ENCODE measurements at regions not wholly inside any gene's neighbourhood (a gene's known extent, or its start where the extent isn't known, plus 50 kb on each side); places are given as distances from the start of the nearest gene placed in this dataset.

- DNase-seq (ENCODE audit: low read depth in 2 of 2): no peak
These were observed 79.0 kb downstream of the LBH start for GRCh38 chr2:30310371-30310770.

DNA sequence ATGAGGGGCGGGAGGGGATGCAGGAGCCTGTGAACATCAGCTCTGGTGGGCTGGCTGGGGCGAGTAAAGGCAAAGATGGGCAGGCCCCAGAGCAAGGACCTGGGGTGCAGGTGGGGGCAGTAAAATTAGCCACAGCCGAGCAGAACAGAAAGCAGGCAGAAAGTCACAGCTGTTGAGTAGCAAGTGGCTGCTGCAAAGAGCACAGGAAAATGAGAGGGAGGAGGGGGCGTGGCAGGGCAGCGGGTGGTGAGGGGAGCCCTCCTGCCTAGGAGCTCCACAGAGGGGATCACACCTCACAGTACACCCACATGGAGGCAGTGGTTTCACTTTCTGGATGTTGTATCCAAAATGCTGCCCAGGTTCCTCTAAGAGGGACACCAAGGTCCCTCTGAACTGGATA lies 79.6 kb downstream of the LBH start:
- no peak for DNase-seq (ENCODE audit: low read depth in 2 of 2)

- no peak for DNase-seq (ENCODE audit: low read depth in 2 of 2)
These were observed 80.4 kb downstream of the LBH start for GRCh38 chr2:30311711-30312110.

- no peak for DNase-seq (ENCODE audit: low read depth in 2 of 2)
These were observed 81.6 kb downstream of the LBH start for GRCh38 chr2:30312916-30313315.

- no peak for DNase-seq (ENCODE audit: low read depth in 2 of 2)
These were observed 83.6 kb downstream of the LBH start for GRCh38 chr2:30314981-30315380.

DNA sequence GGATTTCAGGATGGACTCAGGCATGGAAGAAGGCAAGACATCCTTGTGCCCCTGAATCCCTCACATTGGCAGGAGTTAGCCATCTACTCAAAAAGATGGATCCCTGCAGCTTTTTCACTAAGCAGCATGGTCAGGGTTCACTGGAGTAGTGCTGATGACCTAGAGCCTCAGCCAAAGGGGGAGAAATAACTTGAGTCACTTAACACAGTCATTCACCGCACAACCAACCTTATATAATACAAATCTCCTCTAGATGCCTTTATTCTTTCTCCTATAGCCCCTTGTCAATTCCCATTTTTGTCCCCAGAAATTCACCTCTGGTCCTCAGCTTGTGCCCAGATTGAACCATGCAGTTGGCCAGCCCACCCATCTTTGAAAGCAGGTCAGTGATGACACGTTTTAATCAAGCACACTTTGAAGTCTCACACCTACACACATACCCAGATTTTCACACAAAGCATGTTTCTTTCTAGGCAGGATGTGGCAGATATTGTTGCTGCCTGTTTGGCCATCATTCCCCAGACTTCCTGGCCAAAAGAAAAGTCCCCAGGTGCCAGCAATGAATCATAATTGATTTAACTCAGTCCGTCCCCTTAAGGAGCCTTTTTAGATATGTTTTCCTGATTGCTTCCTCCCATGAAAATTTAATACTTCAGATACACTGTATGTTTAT lies 84.2 kb downstream of the LBH start:
- DNase-seq (ENCODE audit: low read depth in 2 of 2): no peak

DNA sequence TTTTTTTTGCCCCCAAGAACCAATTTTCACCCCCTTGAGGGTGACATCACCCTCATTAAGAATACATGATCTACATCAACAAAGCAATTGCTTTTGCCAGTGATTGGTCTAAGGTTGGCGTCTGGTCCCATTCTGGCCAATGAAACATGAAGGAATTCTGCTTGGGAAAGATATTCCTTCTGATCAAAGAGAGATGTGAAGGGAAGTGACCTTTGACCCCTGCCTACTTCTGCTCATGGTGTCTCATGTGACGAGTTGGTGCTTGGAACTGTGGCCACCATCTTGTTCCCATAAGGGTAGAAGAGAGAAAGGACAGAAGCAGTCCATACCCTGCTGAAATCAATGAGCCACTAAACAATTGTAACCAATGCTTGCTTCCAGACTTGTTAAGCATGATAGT lies 85.1 kb downstream of the LBH start:
- no peak for DNase-seq (ENCODE audit: low read depth in 2 of 2)

GRCh38 chr2:30318987-30319782 lies 87.9 kb downstream of the LBH start:
- no peak for DNase-seq (ENCODE audit: low read depth in 2 of 2)

DNA sequence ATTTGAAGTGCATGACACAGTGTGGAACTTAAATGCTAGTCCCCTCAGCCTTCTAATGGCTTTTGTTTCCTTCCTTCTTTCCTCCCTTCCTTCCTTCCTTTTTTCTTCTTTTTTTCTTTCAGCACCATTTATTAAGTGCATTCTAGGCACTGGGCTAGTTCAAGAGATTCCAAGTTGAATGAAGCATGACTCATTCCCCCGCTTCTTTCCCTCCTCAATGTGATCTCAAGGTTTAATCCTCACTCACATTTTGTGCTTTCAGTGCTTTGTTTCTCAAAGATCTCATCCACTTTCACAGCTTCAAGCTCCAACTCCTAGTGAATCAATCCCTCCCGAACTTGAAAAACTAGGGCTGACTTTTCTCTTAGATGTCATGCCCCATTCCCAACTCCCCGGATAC lies 90.1 kb downstream of the LBH start:
- no peak for DNase-seq (ENCODE audit: low read depth in 2 of 2)

- no peak for DNase-seq (ENCODE audit: low read depth in 2 of 2)
These were observed 92.2 kb downstream of the LBH start for GRCh38 chr2:30323499-30323898.

GRCh38 chr2:30324245-30324908 lies 93.0 kb downstream of the LBH start:
- DNase-seq (ENCODE audit: low read depth in 2 of 2): no peak

GRCh38 chr2:30325600-30326328 lies 94.4 kb downstream of the LBH start:
- DNase-seq (ENCODE audit: low read depth in 2 of 2): no peak

- DNase-seq (ENCODE audit: low read depth in 2 of 2): no peak
These were observed 95.2 kb downstream of the LBH start for GRCh38 chr2:30326497-30326896.

GRCh38 chr2:30331038-30331437 lies 99.7 kb downstream of the LBH start:
- DNase-seq (ENCODE audit: low read depth in 2 of 2): no peak

DNA sequence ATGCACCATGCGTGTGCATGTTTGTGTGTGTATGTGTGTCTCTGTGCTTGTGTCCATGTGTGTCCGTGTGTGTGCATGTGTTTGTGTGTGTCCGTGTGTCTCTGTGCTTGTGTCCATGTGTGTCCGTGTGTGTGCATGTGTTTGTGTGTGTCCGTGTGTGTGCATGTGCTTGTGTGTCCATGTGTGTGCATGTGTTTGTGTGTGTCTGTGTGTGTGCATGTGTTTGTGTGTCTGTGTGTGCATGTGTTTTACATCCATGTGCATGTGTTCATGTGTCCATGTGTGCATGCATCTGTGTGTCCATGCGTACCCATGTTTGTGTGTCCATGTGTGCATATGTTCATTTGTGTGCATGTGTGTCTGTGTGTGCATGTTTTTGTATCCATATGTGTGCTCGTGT lies 100.5 kb downstream of the LBH start:
- no peak for DNase-seq (ENCODE audit: low read depth in 2 of 2)

- peak; percentile 22 to 55 for DNase-seq (ENCODE audit: low read depth in 2 of 2)
These were observed 101.6 kb downstream of the LBH start for GRCh38 chr2:30332791-30333453.

GRCh38 chr2:30334762-30335363 lies 103.5 kb downstream of the LBH start:
- DNase-seq (ENCODE audit: low read depth in 2 of 2): no peak

- no peak for DNase-seq (ENCODE audit: low read depth in 2 of 2)
These were observed 104.8 kb downstream of the LBH start for GRCh38 chr2:30336084-30336483.

GRCh38 chr2:30336978-30337841 lies 105.9 kb downstream of the LBH start:
- DNase-seq (ENCODE audit: low read depth in 2 of 2): peak; percentile 32 to 45

DNA sequence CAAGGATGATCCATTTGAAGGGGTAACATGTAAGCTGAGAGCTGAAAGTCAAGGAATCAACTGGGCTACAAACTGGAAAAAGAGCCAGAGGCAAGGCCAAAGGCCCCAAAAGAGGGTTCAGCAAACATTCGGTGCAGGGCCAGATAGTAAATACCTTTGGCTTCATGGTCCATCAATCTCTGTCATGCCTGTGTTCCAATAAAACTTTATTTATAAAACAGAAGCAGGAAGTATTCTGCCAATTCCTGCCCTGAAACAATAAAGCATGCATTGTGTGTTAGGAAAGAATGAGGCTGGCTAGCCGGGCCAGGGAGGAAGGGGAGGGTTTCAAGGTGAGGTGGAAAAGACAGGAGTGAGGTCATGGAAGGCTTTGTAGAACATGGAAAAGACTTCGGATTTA lies 107.1 kb downstream of the LBH start:
- no peak for DNase-seq (ENCODE audit: low read depth in 2 of 2)
